GM21447 (cell line): ENCODE measurements at regions not wholly inside any gene's neighbourhood (a gene's known extent, or its start where the extent isn't known, plus 50 kb on each side); places are given as distances from the start of the nearest gene placed in this dataset.

ENCODE experiments used
- ATAC-seq: cut with Tn5 transposase; IDR thresholded peaks from one replicate; pipeline ENCODE4 v1.9.1; 2021; ENCODE audit not compliant: unreplicated experiment

DNA sequence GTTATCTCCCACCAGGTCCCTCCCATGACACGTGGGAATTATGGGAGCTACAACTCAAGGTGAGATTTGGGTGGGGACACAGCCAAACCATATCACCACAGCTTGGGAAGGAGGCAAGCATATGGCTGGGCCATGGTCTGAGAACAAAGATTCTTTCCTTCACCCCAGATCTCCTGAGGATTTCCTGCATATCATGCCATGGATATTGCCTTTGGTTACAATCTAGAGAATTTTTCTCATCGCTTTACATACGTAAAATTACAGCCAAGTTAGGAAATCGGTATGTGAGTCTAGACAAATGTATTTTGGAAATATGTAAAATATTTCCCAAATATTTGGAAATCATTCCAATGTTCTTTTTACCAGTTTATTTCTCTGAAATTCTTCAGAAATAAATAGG lies 398.3 kb downstream of the RFC3 start:
- no peak for ATAC-seq

GRCh38 chr13:34217343-34218025 lies 399.5 kb downstream of the RFC3 start:
- no peak for ATAC-seq

DNA sequence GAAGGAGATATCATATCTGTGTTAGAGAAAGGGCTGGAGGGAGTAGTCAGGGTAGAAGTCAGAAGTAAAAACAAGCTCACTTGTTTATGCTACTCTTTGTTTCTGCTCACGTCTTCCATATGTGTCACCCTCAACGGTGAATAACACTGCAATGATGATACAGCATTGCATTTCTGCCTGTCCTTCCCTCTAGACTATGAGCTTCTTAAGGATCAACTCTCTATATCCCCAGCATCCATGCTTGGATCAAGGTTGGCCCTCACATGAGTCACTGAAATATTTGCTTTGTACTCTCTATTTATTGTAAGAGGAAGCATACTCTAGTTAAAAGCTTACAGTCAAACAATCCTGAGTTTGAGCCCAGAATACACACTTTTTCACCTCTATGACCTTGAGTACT lies 406.0 kb downstream of the RFC3 start:
- no peak for ATAC-seq

GRCh38 chr13:34224877-34225276 lies 406.9 kb downstream of the RFC3 start:
- ATAC-seq, result no peak

- ATAC-seq, result no peak
Measured at GRCh38 chr13:34230271-34230670, 412.3 kb downstream of the RFC3 start.

DNA sequence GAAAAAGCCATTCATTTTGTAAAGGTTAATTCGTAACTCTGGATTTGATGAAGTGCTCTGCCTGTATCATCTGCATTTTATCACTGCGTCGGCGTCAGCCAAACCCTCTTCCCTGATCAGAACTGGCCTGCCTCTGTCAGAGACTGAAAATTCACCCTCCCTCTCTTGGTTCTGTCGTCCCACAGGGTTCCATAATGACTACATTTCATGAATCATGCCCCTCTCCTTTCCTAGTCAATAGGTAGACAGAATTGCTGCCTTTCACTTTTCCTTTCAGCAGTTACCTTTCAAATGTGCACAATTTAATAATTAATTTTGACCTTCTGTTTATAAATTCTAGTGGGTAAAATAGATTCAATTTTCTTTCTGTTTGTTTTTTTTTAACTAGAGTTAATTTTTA lies 423.4 kb downstream of the RFC3 start:
- ATAC-seq, result no peak

DNA sequence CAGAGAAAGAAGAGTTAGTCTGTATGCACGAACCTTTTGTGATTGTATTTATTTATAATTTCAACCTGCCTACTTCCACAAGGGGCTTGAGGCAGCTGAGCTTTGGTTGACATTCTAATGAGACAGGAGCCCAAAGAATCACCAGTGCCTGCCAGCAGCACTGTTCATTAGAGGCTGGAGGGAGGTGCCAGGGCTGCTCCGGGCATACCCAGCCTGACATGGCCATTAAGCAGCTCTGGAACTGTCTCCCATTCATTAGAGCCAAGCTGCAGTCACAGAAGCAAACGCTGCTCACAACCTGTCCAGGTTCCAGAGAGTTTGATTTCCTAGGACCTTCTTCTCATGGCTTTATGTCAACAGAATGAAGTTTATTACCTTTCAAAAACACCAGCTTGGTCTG lies 425.5 kb downstream of the RFC3 start:
- no peak for ATAC-seq

DNA sequence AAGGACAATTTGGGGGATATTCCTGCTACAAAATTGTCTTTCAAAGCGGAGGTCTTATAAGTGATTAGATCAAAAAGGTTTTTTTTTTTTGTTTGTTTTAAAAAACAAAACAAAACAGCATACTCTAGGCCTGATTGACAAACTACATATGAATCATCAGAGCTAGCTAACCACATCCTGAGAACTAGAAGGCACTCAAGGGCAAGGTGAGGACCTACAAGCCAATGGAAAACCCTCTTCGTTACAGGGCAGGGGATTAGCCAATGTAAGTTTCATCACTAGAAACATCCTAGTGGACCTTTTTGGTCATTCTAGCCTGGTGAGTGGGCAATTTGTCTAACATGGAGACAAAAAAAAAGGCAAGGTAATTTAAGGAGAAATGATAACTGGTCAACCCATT lies 428.6 kb downstream of the RFC3 start:
- ATAC-seq, result no peak

- no peak for ATAC-seq
Measured at GRCh38 chr13:34247596-34247995, 429.6 kb downstream of the RFC3 start.

GRCh38 chr13:34249546-34250039 lies 431.6 kb downstream of the RFC3 start:
- ATAC-seq, result no peak

DNA sequence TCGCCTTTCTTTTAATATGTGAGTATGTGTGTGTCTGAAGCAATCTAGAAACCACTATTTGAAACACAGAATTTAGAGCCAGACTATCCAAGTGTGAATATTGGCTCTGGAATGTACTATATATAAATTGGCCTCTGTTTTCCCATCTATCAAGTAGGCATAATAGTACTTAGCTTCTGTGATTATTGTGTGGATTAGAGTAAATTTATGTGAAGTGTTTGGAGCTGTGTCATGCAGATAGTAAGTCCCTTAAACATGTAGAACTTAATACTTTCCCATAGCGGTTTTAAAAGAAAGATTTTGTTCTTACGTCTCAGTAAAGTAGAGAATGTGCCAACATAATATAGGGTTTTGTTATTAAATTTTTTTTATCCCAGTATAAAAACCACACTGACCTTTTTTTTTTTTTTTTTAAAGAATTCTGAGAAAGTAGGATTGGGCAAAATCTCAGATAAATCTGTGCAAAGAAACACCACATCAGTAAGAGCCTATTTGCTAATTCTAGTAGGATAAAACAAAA lies 432.3 kb downstream of the RFC3 start:
- ATAC-seq, result no peak

- no peak for ATAC-seq
Measured at GRCh38 chr13:34254366-34254765, 436.4 kb downstream of the RFC3 start.

- no peak for ATAC-seq
Measured at GRCh38 chr13:34255711-34256110, 437.8 kb downstream of the RFC3 start.

GRCh38 chr13:34256236-34256635 lies 438.3 kb downstream of the RFC3 start:
- ATAC-seq, result no peak

GRCh38 chr13:34257966-34258365 lies 440.0 kb downstream of the RFC3 start:
- ATAC-seq, result no peak

- ATAC-seq, result no peak
Measured at GRCh38 chr13:34258646-34259386, 440.9 kb downstream of the RFC3 start.

DNA sequence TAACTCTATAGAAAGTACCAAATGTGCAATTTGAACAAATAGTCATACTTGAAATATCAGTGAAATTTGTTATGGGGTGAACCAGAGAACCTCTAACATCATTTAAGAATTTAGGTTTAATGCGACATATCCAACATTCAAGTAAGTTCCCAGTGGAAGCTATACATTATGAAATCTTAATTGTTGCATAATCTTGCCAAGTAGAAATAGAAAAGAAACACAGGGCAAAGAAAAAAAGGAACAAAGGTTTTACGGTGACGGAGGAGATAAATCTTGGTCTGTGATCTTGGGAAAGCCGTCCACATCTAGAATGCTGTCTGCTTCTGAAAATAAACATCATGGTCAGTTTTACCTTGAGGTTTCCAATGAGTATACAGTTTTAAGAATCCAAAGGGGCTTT lies 445.7 kb downstream of the RFC3 start:
- ATAC-seq, result no peak

DNA sequence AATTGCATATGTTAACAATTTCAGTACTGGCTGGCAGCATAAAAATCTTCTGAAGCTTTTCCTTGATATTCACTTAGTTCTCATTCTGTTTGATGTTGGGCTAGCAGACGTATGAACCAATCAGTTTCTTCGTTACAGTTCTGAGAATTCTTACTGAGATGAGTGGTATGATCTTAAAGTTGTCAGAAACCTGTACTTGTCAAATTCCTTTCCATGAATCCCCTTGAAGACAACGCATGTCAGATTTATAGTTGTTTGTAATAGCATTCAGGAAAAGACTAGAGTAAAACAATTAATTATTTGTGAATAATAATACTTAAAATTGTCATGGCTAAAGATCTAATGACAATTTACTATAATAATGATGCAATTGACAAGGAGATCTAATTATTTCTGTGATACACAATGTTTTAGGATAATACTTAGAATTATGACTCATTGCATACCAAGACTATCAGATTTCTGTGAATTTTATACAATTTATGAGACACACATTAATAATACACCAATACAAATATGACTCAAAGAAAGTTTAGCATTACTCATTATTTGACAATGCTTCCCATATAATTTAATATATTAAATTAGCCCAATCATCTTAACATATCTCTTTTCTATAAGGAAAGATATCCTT lies 447.2 kb downstream of the RFC3 start:
- no peak for ATAC-seq

DNA sequence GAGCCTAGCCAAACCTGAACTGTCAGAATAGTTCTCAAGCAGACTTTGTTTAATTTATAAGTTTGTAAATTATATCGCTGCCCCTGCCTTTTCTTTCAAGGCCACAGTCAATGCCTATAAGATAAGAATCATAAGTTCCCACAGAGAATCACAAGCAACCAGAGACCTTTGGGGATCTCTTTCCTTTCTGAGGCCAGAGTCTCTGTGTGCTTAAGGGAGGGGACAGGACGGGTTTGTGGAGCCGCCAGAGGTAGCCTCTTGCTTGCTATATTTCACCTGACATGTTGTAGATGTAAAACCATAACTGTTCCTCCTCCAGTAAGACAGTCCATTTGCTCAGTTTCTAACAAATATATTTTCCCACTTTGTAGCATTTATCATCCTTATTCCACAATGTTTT lies 458.8 kb downstream of the RFC3 start:
- no peak for ATAC-seq

- ATAC-seq, result no peak
Measured at GRCh38 chr13:34277936-34278335, 460.0 kb downstream of the RFC3 start.

- ATAC-seq, result no peak
Measured at GRCh38 chr13:34278780-34279179, 460.8 kb downstream of the RFC3 start.

DNA sequence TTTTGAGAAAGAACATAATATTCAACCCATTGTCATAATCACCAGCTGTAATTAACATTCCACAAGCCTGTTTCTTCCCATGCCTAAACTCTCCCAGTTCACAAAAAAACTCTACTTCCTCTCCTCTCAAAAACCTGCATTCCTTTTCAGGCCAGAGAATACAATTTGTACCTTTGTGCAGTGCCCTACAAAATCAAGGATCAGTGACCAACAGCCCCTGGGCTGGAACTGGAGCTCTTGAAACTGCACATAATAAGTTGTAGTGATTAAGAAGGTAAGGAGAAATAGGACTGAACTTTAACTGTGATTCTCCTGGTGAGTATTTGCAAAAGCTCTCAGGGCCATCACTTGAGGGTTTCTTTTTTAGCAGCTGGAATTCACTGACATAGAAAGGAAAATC lies 472.7 kb downstream of the RFC3 start:
- ATAC-seq, result no peak
